ENCODE measurements at regions not wholly inside any gene's neighbourhood (a gene's known extent, or its start where the extent isn't known, plus 50 kb on each side); places are given as distances from the start of the nearest gene placed in this dataset.
"Not testable (repeated sequence)": the region's sequence is repeated elsewhere in the genome, so short reads cannot be mapped to it uniquely, and the experiment has no call there.

- no peak for DNase-seq
Observed at GRCh38 chr14:76264384-76264783, 111.6 kb upstream of the ESRRB start.

DNA sequence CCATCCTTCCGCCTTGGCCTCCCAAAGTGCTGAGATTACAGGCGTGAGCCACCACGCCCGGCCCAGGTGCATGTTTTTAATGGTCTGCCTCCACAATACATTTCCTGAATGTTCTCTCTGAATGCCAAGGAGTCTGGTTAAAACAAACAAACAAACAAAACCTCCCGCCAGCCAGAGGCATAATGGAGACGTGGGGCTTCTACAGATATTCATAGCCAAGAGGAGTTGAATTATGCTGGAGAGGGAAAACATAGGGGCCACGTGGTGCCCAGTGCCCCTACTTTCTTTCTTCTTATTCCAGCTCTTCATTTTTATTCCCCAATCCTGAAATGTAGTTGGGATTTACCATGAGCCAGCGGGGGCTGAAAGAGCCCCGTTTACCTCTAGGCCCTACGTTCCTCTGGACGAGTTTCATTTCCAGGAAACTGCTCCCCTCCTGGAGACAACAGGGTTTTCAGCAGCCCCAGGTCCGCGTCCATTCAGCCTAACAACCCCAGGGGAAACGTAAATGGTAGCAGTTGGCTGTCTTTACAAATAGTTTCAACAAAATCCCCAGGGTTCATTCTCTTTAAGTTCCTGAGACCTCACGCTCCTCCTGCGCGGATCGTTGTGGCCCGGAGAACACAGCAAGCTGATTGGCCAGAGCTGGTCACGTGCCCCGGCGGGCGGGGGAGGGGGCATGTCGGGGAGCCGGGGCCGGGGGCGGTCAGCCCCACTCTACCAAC, 108.5 kb upstream of the ESRRB start:
- peak; percentile 85 for DNase-seq

DNA sequence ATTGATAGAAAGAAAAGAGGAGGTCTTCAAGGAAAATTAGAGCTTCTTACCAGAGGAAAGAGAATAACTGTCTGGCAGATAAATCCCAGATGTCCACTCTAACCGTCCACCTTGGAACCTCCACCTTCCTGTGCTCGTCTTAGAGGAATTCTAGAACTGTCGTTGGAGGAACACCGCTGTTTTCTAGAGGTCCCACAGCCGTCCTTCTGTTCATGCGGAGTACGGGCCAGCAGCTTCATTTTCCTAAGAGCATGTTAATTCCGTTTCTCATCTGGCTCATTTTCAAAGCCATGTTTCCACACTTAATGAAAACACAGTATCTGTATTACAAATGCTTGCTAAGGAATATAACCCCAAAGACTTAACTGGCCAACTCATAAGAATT, 107.9 kb upstream of the ESRRB start:
- DNase-seq, result no peak

GRCh38 chr14:76268700-76269099, 107.2 kb upstream of the ESRRB start:
- DNase-seq, result no peak

DNA sequence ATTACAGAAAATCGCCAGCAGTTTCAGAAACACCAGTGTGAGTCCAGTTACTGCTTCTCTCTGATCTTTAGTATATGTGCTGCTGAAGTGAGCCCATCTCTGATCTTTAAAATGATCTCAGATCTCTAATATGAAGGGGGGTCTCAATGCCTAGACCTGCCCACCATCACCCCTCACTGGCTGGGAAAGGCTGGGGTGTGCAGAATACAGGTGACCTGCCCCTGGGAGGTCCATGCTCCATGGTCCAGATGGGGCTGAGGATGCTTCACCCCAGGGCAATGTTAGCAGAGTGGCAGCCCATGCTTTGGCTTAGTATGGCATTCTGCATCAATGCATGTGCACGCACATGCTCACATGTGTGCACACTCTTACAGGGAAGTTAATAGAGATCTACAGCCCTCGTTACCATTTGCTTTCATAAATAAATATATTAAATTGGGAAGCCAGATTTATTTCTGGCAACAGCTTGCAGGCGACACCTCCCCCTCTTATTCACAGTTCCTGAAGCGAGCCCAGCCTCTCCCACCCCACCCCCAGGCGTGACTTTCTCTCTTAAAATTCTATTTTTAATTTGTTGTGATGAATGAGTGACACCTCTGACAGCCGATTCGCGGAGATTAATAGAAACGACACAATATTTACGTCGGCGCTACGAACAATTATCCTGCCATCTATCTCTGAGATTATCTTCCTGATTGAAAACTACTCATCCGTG, 104.7 kb upstream of the ESRRB start:
- no peak for DNase-seq

DNA sequence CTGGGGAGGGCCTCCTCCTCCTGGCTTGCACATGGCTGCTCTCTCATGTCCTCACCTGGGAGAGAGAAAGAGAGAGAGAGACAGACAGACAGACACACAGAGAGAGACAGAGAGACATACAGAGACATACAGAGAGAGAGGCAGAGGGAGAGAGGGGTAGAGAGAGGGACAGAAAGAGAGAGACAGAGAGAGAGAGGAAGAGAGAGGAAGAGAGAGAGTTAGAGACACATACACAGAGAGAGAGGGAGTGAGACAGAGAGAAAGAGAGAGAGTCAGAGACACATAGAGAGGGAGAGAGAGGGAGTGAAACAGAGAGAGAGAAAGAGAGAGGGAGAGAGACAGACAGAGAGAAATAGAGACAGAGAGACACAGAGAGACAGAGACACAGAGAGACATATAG, 103.6 kb upstream of the ESRRB start:
- no peak for DNase-seq

- DNase-seq, result no peak
Observed at GRCh38 chr14:76272774-76273173, 103.2 kb upstream of the ESRRB start.

DNA sequence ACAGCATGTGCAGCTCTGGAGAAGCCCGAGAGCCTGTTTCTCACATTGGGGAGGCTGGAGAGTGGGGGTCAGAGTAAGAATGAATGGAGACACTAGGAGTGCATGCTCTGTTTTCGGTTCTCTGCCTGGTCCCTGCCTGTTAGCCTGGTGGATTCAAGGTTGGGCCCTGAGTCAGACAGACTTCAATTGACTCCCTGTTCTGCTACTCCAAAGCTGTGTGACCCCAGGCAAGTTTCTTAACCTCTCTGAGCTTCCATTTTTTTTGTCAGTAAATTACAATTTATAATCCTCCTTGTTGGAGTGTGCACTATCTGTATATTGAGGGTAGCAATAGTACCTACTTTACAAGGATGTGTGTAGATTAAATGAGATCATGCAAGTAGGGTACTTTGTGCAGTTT, 102.6 kb upstream of the ESRRB start:
- no peak for DNase-seq

GRCh38 chr14:76274324-76274723, 101.6 kb upstream of the ESRRB start:
- DNase-seq, result no peak

DNA sequence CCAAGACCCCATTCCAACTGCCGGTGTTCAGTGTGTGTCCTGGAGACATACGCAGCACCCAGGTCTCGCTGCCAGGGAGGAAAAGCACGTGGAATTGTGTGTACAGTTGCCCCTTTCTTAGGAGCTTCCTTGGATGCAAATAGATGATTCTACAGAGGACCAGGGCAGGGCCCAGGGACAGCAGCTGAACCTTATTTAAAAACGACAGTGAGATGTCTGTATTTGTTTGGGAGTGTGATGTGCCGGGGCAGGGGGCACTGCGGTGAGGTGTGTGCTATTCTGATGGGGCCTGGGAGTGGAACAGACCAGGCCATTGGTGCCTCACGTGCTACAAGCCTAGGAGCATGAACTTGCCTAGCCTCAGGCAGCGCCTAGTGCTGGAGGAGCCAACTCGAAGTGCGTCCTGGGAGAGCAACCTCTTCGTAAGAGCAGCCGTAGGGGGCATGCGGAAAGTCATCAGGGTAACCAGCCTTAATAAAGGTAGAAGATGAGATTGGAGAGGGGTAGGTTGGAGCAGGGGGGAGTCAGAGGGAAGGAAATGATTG, 98.3 kb upstream of the ESRRB start:
- no peak for DNase-seq

- DNase-seq, result no peak
Observed at GRCh38 chr14:76280221-76280620, 95.7 kb upstream of the ESRRB start.

DNA sequence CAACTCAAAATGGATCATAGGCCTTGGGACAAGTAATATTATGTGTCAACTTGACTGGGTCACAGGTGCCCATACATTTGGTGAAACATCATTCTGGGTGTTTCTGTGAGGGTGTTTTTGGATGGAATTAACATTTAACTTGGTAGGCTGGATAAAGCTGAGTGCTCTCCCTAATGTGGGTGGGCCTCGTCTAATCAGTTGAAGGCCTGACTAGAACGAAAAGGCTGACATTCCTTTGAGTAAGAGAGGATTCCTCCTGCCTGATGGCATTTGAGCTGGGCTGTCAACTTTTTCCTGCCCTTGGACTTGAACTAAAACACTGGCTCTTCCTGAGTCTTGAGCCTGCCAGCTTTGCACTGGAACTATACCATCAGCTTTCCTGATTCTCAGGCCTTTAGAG, 93.4 kb upstream of the ESRRB start:
- DNase-seq, result no peak

DNA sequence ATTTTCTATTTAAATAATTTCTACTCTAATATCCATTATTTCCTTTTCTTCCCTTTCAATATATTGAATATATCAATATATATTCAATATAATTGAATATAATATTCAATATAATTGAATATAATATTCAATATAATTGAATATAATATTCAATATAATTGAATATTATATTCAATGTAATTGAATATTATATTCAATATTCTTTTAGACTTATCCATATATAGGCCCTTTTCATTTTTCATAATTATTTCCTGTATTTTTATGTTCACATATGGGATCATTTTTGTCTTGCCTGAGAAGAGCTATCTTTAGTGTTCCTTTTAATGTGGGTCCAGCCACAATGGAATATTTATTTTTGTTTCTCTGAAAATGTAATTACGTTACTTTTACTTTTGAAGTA, 88.9 kb upstream of the ESRRB start:
- no peak for DNase-seq

- DNase-seq, result no peak
Observed at GRCh38 chr14:76289276-76289675, 86.7 kb upstream of the ESRRB start.

DNA sequence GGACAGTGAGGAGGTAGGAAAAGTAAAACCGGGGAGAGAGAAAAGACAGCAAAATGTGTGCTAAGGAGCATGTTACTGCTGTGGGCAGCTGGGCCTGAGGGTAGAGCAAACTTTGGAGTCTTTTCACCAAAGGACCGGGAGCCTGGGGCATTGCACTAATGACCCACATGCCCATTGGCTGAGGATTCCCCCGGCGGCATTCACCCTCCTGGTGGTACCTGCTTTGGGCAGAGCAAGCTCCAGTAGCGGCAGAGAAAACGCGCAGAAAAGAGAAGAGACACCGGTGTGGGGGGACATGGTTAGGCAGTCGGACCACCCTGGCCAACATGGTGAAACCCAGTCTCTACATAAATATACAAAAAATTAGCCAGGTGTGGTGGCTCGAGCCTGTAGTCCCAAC, 83.4 kb upstream of the ESRRB start:
- DNase-seq, result no peak

DNA sequence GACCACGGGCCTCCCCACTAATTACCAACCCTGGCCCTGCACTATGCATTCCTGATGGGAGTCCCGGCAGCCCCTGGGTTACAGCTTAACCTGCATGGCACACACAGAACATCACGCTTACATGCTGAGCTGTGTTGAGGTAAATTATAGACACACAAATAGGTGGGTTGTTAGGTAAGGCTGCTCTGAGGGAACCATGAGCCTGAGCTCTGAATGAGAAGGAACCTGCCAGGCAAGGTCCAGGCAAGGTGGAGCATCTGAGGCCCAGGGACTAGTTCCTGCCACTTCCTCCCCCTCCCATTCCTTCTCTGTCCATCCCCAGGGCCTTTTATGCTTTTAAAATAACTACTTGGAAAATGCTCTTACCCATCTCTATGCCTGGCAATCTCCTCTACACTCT, 82.7 kb upstream of the ESRRB start:
- DNase-seq, result no peak

- DNase-seq, result no peak
Observed at GRCh38 chr14:76293923-76294322, 82.0 kb upstream of the ESRRB start.

DNA sequence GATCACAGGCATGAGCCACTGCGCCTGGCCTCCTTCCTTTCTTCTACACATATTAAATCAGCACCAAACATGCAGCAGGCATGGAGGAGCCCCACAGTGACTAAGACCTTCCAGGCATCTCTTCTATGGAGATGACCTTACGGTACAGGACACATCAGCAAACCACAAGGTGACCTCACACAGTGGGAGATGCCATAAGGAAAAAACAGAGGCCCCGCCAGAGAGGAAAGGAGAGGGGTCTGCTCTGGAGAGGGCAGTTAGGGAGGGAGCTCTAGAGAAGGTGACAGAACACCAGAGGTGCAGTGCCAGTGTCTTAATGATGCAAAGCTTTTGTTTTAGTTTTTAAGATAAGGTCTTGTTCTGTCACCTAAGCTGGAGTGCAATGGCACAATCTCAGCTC, 81.1 kb upstream of the ESRRB start:
- DNase-seq, result no peak

DNA sequence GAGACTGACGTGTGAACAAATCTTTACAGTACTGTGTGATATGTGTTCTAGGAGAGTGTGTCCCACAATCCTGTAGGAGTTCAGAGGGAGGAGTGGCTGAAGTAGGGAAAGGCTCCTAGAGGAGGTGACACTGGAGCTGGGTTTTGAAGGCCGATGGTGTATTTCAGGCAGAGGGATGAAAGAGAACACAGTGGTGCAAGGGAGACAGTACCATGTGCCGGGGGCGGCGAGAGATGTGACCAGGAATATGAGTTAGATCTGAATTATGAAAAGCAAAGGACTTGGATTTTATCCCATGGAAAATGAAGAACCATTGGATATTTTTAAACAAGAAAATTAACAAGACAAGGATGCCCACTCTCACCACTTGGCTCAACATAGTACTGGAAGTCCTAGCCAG, 77.0 kb upstream of the ESRRB start:
- no peak for DNase-seq

GRCh38 chr14:76303188-76303587, 72.7 kb upstream of the ESRRB start:
- DNase-seq, result not testable (repeated sequence)

- DNase-seq, result no peak
Observed at GRCh38 chr14:76304536-76305267, 71.2 kb upstream of the ESRRB start.

DNA sequence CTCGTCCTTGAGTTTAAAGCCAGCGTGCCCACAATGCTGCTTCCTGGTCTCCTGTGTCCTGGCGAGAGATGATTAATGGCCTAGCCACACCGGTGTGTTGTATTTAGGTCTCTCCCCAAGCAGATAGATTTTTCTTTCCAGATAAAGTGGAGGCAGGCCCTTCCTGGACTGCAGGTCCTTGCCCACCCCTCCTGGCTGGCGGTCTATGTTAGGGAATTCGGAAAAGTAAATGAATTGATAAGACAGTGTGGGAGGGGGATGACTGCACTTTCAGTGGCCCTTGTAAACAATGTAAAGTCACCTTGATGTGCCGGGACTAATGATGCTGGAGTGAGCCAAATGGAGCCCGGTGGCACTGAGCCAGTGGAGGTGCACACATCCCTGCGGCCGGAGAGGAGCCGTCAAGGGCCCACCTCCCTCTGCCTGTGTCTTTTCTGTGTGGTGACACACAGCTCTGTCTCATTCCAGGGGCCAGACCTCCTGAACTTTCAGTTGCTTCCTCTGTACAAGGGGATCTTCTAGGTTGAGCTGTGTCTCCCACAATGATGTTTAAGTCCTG, 70.6 kb upstream of the ESRRB start:
- no peak for DNase-seq

DNA sequence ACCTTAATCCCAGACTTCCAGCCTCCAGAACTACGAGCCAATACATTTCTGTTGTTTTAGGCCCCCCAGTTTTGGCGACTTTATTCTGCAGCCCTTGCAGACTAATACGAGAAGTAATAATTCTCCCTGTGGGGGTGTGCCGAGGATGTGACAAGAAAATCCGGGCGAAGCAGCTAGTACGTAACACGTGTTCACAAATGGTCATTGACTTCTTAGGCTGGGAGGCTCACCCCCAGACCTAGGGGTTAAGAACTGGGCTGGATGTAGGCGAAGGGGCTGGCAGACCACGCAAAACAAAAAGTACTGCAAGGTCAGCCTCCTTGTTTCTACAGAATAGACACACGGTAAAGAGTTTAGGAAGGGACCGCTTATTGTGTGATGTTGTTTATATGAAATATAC, 69.8 kb upstream of the ESRRB start:
- no peak for DNase-seq

All from tongue (tissue), 1 donor.